Caco-2 (cell line): ENCODE measurements at regions not wholly inside any gene's neighbourhood (a gene's known extent, or its start where the extent isn't known, plus 50 kb on each side); places are given as distances from the start of the nearest gene placed in this dataset.
"Not testable (repeated sequence)": the region's sequence is repeated elsewhere in the genome, so short reads cannot be mapped to it uniquely, and the experiment has no call there.

Source experiments
- BruUV-seq: library from RNA; stranded (reverse); fragments of 400-500 nt; replicated peaks from 2 replicates; lab custom pipeline; 2021; lab: Mats Ljungman, UMichigan
- CTCF ChIA-PET: fragments of 300-600 bp; sonication (Branson Sonifier 250); formaldehyde crosslinking; loops from one replicate; lab custom pipeline; 2022; ENCODE audit warnings: antibody characterized with exemption; lab: Charles Lee
- POLR2A ChIA-PET: fragments of 300-600 bp; sonication (Branson Sonifier 250); formaldehyde crosslinking; loops from one replicate; lab custom pipeline; 2022; ENCODE audit warnings: antibody characterized with exemption; lab: Charles Lee
- DNase-seq, 2 experiments: peaks; one replicate each; pipeline versions ENCODE4 v3.0.0 to v3.0.0-alpha.2; 2020 to 2022
- H3K27me3 ChIP-seq: replicated peaks from 2 replicates; pipeline ENCODE4 v1.6.0; 2011; ENCODE audit warnings: low read length; ENCODE audit not compliant: control insufficient read depth, insufficient read depth
- H3K36me3 ChIP-seq: 2 replicates; pipeline ENCODE4 v1.5.1; 2011; ENCODE audit warnings: low read length; ENCODE audit not compliant: control insufficient read depth, insufficient read depth
- H3K4me1 ChIP-seq: fragments of 250-450 bp; sonication (Bioruptor Pico); 2 replicates; pipeline ENCODE4 v1.5.1; 2020; ENCODE audit warnings: mild to moderate bottlenecking
- H3K4me3 ChIP-seq: 2 replicates; pipeline ENCODE4 v1.5.1; 2011; ENCODE audit warnings: low read depth, mild to moderate bottlenecking, control low read depth, low read length
- H3K9me3 ChIP-seq: fragments of 250-450 bp; sonication (Bioruptor Pico); 2 replicates; pipeline ENCODE4 v1.5.1; 2020; ENCODE audit warnings: mild to moderate bottlenecking, moderate library complexity
- H3K27ac Mint-ChIP-seq: one replicate; pipeline ENCODE4 v1.8.0; 2022; ENCODE audit warnings: mixed read lengths; ENCODE audit not compliant: unreplicated experiment
- H3K27me3 Mint-ChIP-seq: one replicate; pipeline ENCODE4 v1.8.0; 2022; ENCODE audit warnings: mixed read lengths; ENCODE audit not compliant: insufficient read depth, unreplicated experiment
- H3K36me3 Mint-ChIP-seq: one replicate; pipeline ENCODE4 v1.8.0; 2022; ENCODE audit warnings: mild to moderate bottlenecking, mixed read lengths; ENCODE audit not compliant: insufficient read depth, unreplicated experiment
- H3K4me1 Mint-ChIP-seq: one replicate; pipeline ENCODE4 v1.8.0; 2022; ENCODE audit warnings: low read depth, mixed read lengths; ENCODE audit not compliant: unreplicated experiment
- H3K4me3 Mint-ChIP-seq: one replicate; pipeline ENCODE4 v1.8.0; 2022; ENCODE audit warnings: mild to moderate bottlenecking, moderate library complexity, mixed read lengths; ENCODE audit not compliant: unreplicated experiment
- H3K9me3 Mint-ChIP-seq: one replicate; pipeline ENCODE4 v1.8.0; 2022; ENCODE audit warnings: mixed read lengths; ENCODE audit not compliant: unreplicated experiment
- CTCF ChIP-seq, 2 experiments: fragments of 200-600 bp in 1 of 2; IDR thresholded peaks; 1 replicate in 1 of 2; 2 replicates in 1 of 2; pipeline versions ENCODE4 v1.5.1 to v1.8.0; 2011 to 2022; ENCODE audit warnings: antibody characterized with exemption in 1 of 2, control low read depth in 1 of 2, inconsistent platforms in 1 of 2, low read depth in 1 of 2, low read length in 1 of 2, mild to moderate bottlenecking in 1 of 2, moderate library complexity in 1 of 2; ENCODE audit not compliant: insufficient read depth in 1 of 2, severe bottlenecking in 1 of 2, unreplicated experiment in 1 of 2
- intact Hi-C: fragments of 100-400 bp; cut with micrococcal nuclease; formaldehyde crosslinking; loops from one replicate; pipeline ENCODE4 v1.10.0; 2022; ENCODE audit not compliant: unreplicated experiment

- Mint-ChIP-seq H3K4me3 (peak overlapping the region; percentile 27), H3K9me3 (peaks cover 5% of the 10 kb centered on the region), H3K27ac (peak overlapping the region; percentile 23), H3K36me3 (no peaks in the 10 kb centered on the region), H3K27me3 (no peaks in the 10 kb centered on the region), H3K4me1 (peaks cover 18% of the 10 kb centered on the region)
- peak; percentile 23 to 80 for DNase-seq
- no peak for TF ChIP-seq CTCF (IDR thresholded peaks at IDR 0.05; ENCODE audit: insufficient read depth in 1 of 2, low read depth in 1 of 2, low read length in 1 of 2, severe bottlenecking in 1 of 2, unreplicated experiment in 1 of 2)
- Histone ChIP-seq H3K27me3 (no peaks in the 10 kb centered on the region), H3K36me3 (no peaks in the 10 kb centered on the region), H3K4me1 (peaks cover 29% of the 10 kb centered on the region), H3K4me3 (no peak overlapping the region), H3K9me3 (no peaks in the 10 kb centered on the region)
- no TSS peak for BruUV-seq
- intact Hi-C loops = no loop called here
- POLR2A ChIA-PET = no interaction called here
- CTCF ChIA-PET = no interaction called here
These were observed 73.2 kb upstream of the MEDAG start for GRCh38 chr13:30832845-30833332.

DNA sequence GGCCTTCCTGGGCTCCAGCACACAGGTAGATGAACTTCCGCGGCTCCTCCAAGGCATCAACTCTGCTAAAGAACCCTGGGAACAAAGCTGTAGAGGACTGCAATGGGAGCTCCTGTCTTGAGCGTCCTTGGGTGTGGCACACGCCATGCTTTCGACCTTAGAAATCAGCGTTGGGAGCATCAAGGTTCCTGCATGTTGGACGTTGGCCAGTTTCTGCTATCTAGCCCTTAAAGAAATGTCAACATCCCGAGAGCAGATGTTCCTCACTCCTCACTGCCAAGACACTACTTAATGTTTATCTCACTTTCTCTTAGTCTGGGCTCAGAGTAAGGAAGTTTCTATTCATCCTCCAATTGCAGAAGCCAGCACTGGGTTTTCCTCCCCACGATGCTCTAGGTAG lies 70.6 kb upstream of the MEDAG start:
- ChIA-PET CTCF (no interaction called here), POLR2A (no interaction called here)
- Histone ChIP-seq H3K9me3 (no peaks in the 10 kb centered on the region), H3K4me3 (no peak overlapping the region), H3K27me3 (no peaks in the 10 kb centered on the region), H3K36me3 (no peaks in the 10 kb centered on the region), H3K4me1 (peaks cover 31% of the 10 kb centered on the region)
- Mint-ChIP-seq H3K27me3 (no peaks in the 10 kb centered on the region), H3K4me3 (no peak overlapping the region), H3K36me3 (no peaks in the 10 kb centered on the region), H3K27ac (no peak overlapping the region), H3K9me3 (peaks cover 9% of the 10 kb centered on the region), H3K4me1 (peaks cover 21% of the 10 kb centered on the region)
- DNase-seq = no peak
- intact Hi-C loops = no loop called here
- BruUV-seq = no TSS peak
- TF ChIP-seq CTCF (IDR thresholded peaks at IDR 0.05; ENCODE audit: insufficient read depth in 1 of 2, low read depth in 1 of 2, low read length in 1 of 2, severe bottlenecking in 1 of 2, unreplicated experiment in 1 of 2) = no peak

- H3K4me1 ChIP-seq = peaks cover 31% of the 10 kb centered on the region
- no TSS peak for BruUV-seq
- H3K9me3 ChIP-seq = no peaks in the 10 kb centered on the region
- ChIA-PET POLR2A (no interaction called here), CTCF (no interaction called here)
- no peak for TF ChIP-seq CTCF (IDR thresholded peaks at IDR 0.05; ENCODE audit: insufficient read depth in 1 of 2, low read depth in 1 of 2, low read length in 1 of 2, severe bottlenecking in 1 of 2, unreplicated experiment in 1 of 2)
- peaks cover 21% of the 10 kb centered on the region for H3K4me1 Mint-ChIP-seq
- H3K4me3 Mint-ChIP-seq = no peak overlapping the region
- H3K27me3 Mint-ChIP-seq = no peaks in the 10 kb centered on the region
- H3K36me3 Mint-ChIP-seq = no peaks in the 10 kb centered on the region
- no peak overlapping the region for H3K4me3 ChIP-seq
- intact Hi-C loops = no loop called here
- peaks cover 9% of the 10 kb centered on the region for H3K9me3 Mint-ChIP-seq
- DNase-seq = no peak
- no peak overlapping the region for H3K27ac Mint-ChIP-seq
- no peaks in the 10 kb centered on the region for H3K36me3 ChIP-seq
- no peaks in the 10 kb centered on the region for H3K27me3 ChIP-seq
These were observed 68.6 kb upstream of the MEDAG start for GRCh38 chr13:30837227-30838159.

GRCh38 chr13:30839636-30840035 lies 66.4 kb upstream of the MEDAG start:
- DNase-seq, H3K27me3 ChIP-seq, H3K9me3 Mint-ChIP-seq, H3K4me3 Mint-ChIP-seq, intact Hi-C loops, H3K4me3 ChIP-seq, CTCF ChIA-PET, BruUV-seq, H3K36me3 ChIP-seq, H3K9me3 ChIP-seq, POLR2A ChIA-PET, H3K36me3 Mint-ChIP-seq, H3K27me3 Mint-ChIP-seq, H3K27ac Mint-ChIP-seq: not testable (repeated sequence)
- peaks cover 21% of the 10 kb centered on the region for H3K4me1 Mint-ChIP-seq
- peaks cover 27% of the 10 kb centered on the region for H3K4me1 ChIP-seq
